SU-DHL-6 (cell line): ENCODE measurements at regions not wholly inside any gene's neighbourhood (a gene's known extent, or its start where the extent isn't known, plus 50 kb on each side); places are given as distances from the start of the nearest gene placed in this dataset.

Experiments
- H2AFZ ChIP-seq: fragments of 200-600 bp; sonication (generic); 2 replicates; pipeline ENCODE4 v1.6.1; 2014; ENCODE audit warnings: low read depth, mild to moderate bottlenecking, moderate library complexity, mixed read lengths, antibody characterized with exemption, low read length; ENCODE audit not compliant: severe bottlenecking
- H3F3A ChIP-seq: fragments of 200-600 bp; shearing (Covaris generic); 2 replicates; pipeline ENCODE4 v1.6.0; 2016; ENCODE audit warnings: antibody characterized with exemption, mild to moderate bottlenecking; ENCODE audit not compliant: insufficient read depth
- H3K27ac ChIP-seq: fragments of 200-600 bp; sonication (generic); 2 replicates; pipeline ENCODE4 v1.5.1; 2016; ENCODE audit warnings: low read depth, mild to moderate bottlenecking, low read length, moderate library complexity, mixed read lengths
- H3K27me3 ChIP-seq: fragments of 200-600 bp; sonication (generic), shearing (Covaris generic); 2 replicates; pipeline ENCODE4 v1.6.0; 2014; ENCODE audit warnings: mild to moderate bottlenecking, low read length
- H3K36me3 ChIP-seq: fragments of 200-600 bp; sonication (generic); 2 replicates; pipeline ENCODE4 v1.6.1; 2014; ENCODE audit warnings: mild to moderate bottlenecking, low read length, mixed read lengths
- H3K4me2 ChIP-seq: fragments of 300-600, 200-600 bp; shearing (Covaris generic), sonication (generic); 2 replicates; pipeline ENCODE4 v1.6.0; 2014; ENCODE audit warnings: low read length, low read depth, mild to moderate bottlenecking; ENCODE audit not compliant: poor library complexity, severe bottlenecking
- H3K4me3 ChIP-seq: fragments of 200-600 bp; sonication (generic); 2 replicates; pipeline ENCODE4 v1.5.1; 2014; ENCODE audit warnings: antibody characterized with exemption, low read length, mild to moderate bottlenecking, mixed read lengths; ENCODE audit not compliant: insufficient read depth, poor library complexity, severe bottlenecking
- H3K79me2 ChIP-seq: fragments of 200-600 bp; sonication (generic); 2 replicates; pipeline ENCODE4 v1.6.1; 2014; ENCODE audit warnings: mild to moderate bottlenecking, low read length, moderate library complexity; ENCODE audit not compliant: insufficient read depth
- H3K9ac ChIP-seq: fragments of 200-600 bp; sonication (generic); 2 replicates; pipeline ENCODE4 v1.7.0; 2014; ENCODE audit warnings: mild to moderate bottlenecking, low read length
- H3K9me2 ChIP-seq: fragments of 200-600 bp; sonication (generic); replicated peaks from 2 replicates; pipeline ENCODE4 v1.6.1; 2014; ENCODE audit warnings: low read length; ENCODE audit not compliant: insufficient read depth
- H3K9me3 ChIP-seq: fragments of 200-600 bp; sonication (generic); 2 replicates; pipeline ENCODE4 v1.6.1; 2014; ENCODE audit warnings: low read length, mixed read lengths; ENCODE audit not compliant: insufficient read depth
- H4K20me1 ChIP-seq: fragments of 200-600 bp; sonication (generic); 2 replicates; pipeline ENCODE4 v1.6.1; 2014; ENCODE audit warnings: low read depth, mild to moderate bottlenecking, antibody characterized with exemption, low read length, moderate library complexity, mixed read lengths
- EZH2phosphoT487 ChIP-seq: fragments of 200-600 bp; sonication (generic), shearing (Covaris generic); conservative IDR thresholded peaks from 2 replicates; pipeline ENCODE4 v1.6.1; 2018; ENCODE audit warnings: mild to moderate bottlenecking, antibody characterized with exemption, low read length, moderate library complexity, mixed read lengths
- TF ChIP-seq, protein P1 (sequence below): fragments of 200-600 bp; sonication (generic); IDR thresholded peaks from one replicate; pipeline ENCODE4 v1.5.1; 2017; ENCODE audit warnings: antibody characterized with exemption, mild to moderate bottlenecking, low read length, moderate library complexity; ENCODE audit not compliant: insufficient read depth, poor library complexity, severe bottlenecking

- Histone ChIP-seq H3K27ac (no peak overlapping the region), H2AFZ (no peak overlapping the region), H3K27me3 (no peaks in the 10 kb centered on the region), H3K9me3 (no peaks in the 10 kb centered on the region), H3K4me2 (no peak overlapping the region), H3K79me2 (no peaks in the 10 kb centered on the region), H4K20me1 (no peaks in the 10 kb centered on the region), H3K9ac (no peak overlapping the region), H3K9me2 (no peaks in the 10 kb centered on the region), H3F3A (no peaks in the 10 kb centered on the region), H3K36me3 (no peaks in the 10 kb centered on the region), H3K4me3 (no peak overlapping the region)
- no peak for TF ChIP-seq EZH2phosphoT487
- TF ChIP-seq, protein P1, sequence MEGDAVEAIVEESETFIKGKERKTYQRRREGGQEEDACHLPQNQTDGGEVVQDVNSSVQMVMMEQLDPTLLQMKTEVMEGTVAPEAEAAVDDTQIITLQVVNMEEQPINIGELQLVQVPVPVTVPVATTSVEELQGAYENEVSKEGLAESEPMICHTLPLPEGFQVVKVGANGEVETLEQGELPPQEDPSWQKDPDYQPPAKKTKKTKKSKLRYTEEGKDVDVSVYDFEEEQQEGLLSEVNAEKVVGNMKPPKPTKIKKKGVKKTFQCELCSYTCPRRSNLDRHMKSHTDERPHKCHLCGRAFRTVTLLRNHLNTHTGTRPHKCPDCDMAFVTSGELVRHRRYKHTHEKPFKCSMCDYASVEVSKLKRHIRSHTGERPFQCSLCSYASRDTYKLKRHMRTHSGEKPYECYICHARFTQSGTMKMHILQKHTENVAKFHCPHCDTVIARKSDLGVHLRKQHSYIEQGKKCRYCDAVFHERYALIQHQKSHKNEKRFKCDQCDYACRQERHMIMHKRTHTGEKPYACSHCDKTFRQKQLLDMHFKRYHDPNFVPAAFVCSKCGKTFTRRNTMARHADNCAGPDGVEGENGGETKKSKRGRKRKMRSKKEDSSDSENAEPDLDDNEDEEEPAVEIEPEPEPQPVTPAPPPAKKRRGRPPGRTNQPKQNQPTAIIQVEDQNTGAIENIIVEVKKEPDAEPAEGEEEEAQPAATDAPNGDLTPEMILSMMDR, result no peak
Measured at GRCh38 chr11:37110385-37110784, 512.3 kb upstream of the RAG2 start.

- Histone ChIP-seq H3K4me2 (no peak overlapping the region), H3K9me2 (no peaks in the 10 kb centered on the region), H3K9me3 (no peaks in the 10 kb centered on the region), H3K4me3 (no peak overlapping the region), H4K20me1 (no peaks in the 10 kb centered on the region), H3K27ac (no peak overlapping the region), H3K79me2 (no peaks in the 10 kb centered on the region), H3K36me3 (no peaks in the 10 kb centered on the region), H2AFZ (no peak overlapping the region), H3F3A (no peaks in the 10 kb centered on the region), H3K27me3 (no peaks in the 10 kb centered on the region), H3K9ac (no peak overlapping the region)
- TF ChIP-seq, protein P1, result no peak
- TF ChIP-seq EZH2phosphoT487, result no peak
Measured at GRCh38 chr11:37109286-37109585, 511.2 kb upstream of the RAG2 start.

- Histone ChIP-seq H3K4me2 (no peak overlapping the region), H3K36me3 (no peaks in the 10 kb centered on the region), H3K27me3 (no peaks in the 10 kb centered on the region), H3K9ac (no peak overlapping the region), H3K9me2 (no peaks in the 10 kb centered on the region), H3K79me2 (no peaks in the 10 kb centered on the region), H3K27ac (no peak overlapping the region), H3K4me3 (no peak overlapping the region), H3F3A (no peaks in the 10 kb centered on the region), H4K20me1 (no peaks in the 10 kb centered on the region), H2AFZ (no peak overlapping the region), H3K9me3 (no peaks in the 10 kb centered on the region)
- TF ChIP-seq, protein P1, result no peak
- no peak for TF ChIP-seq EZH2phosphoT487
Measured at GRCh38 chr11:37108436-37109285, 510.6 kb upstream of the RAG2 start.
